HFFc6 (cell line): ENCODE measurements at regions not wholly inside any gene's neighbourhood (a gene's known extent, or its start where the extent isn't known, plus 50 kb on each side); places are given as distances from the start of the nearest gene placed in this dataset.

Experiments
- DNase-seq: peaks from one replicate; pipeline ENCODE4 v3.0.0-alpha.2; 2018
- H3K27ac Mint-ChIP-seq: 2 replicates; pipeline ENCODE4 v1.8.0; 2020; ENCODE audit warnings: mild to moderate bottlenecking, mixed read lengths
- H3K27me3 Mint-ChIP-seq: 2 replicates; pipeline ENCODE4 v1.8.0; 2021; ENCODE audit warnings: mild to moderate bottlenecking, moderate library complexity, mixed read lengths; ENCODE audit not compliant: insufficient read depth
- H3K36me3 Mint-ChIP-seq: 2 replicates; pipeline ENCODE4 v1.8.0; 2021; ENCODE audit warnings: low read depth, mixed read lengths
- H3K4me1 Mint-ChIP-seq: 2 replicates; pipeline ENCODE4 v1.8.0; 2020; ENCODE audit warnings: low read depth, mixed read lengths
- H3K4me3 Mint-ChIP-seq: 2 replicates; pipeline ENCODE4 v1.8.0; 2020; ENCODE audit warnings: mild to moderate bottlenecking, moderate library complexity, mixed read lengths
- H3K9me3 Mint-ChIP-seq: 2 replicates; pipeline ENCODE4 v1.8.0; 2020; ENCODE audit warnings: mild to moderate bottlenecking, mixed read lengths
- CTCF ChIP-seq: fragments of 200-600 bp; sonication (generic); IDR thresholded peaks from 2 replicates; pipeline ENCODE4 v1.5.0; 2021; ENCODE audit warnings: antibody characterized with exemption, mild to moderate bottlenecking

GRCh38 chr10:36183056-36183455, 541.0 kb upstream of the FZD8 start:
- H3K4me1 Mint-ChIP-seq: no peaks in the 10 kb centered on the region
- TF ChIP-seq CTCF: no peak
- DNase-seq: no peak
- 0 out of 2 replicates have a peak, but pooled peaks cover 5% of the 10 kb centered on the region for H3K36me3 Mint-ChIP-seq
- no peaks in the 10 kb centered on the region for H3K27me3 Mint-ChIP-seq
- H3K27ac Mint-ChIP-seq: no peak overlapping the region
- H3K4me3 Mint-ChIP-seq: no peak overlapping the region
- H3K9me3 Mint-ChIP-seq: peaks cover 17% of the 10 kb centered on the region

GRCh38 chr10:36182606-36183005, 540.5 kb upstream of the FZD8 start:
- H3K9me3 Mint-ChIP-seq: peaks cover 17% of the 10 kb centered on the region
- DNase-seq: no peak
- 0 out of 2 replicates have a peak, but pooled peaks cover 5% of the 10 kb centered on the region for H3K36me3 Mint-ChIP-seq
- TF ChIP-seq CTCF: no peak
- no peak overlapping the region for H3K4me3 Mint-ChIP-seq
- H3K4me1 Mint-ChIP-seq: no peaks in the 10 kb centered on the region
- H3K27me3 Mint-ChIP-seq: no peaks in the 10 kb centered on the region
- H3K27ac Mint-ChIP-seq: no peak overlapping the region

GRCh38 chr10:36182179-36182566, 540.1 kb upstream of the FZD8 start:
- Mint-ChIP-seq H3K27me3 (no peaks in the 10 kb centered on the region), H3K4me1 (no peaks in the 10 kb centered on the region), H3K27ac (no peak overlapping the region), H3K36me3 (0 out of 2 replicates have a peak, but pooled peaks cover 5% of the 10 kb centered on the region), H3K4me3 (no peak overlapping the region), H3K9me3 (peaks cover 17% of the 10 kb centered on the region)
- TF ChIP-seq CTCF: no peak
- no peak for DNase-seq

GRCh38 chr10:36181426-36182178, 539.5 kb upstream of the FZD8 start:
- Mint-ChIP-seq H3K4me1 (no peaks in the 10 kb centered on the region), H3K9me3 (peaks cover 17% of the 10 kb centered on the region), H3K27ac (no peak overlapping the region), H3K4me3 (no peak overlapping the region), H3K27me3 (no peaks in the 10 kb centered on the region), H3K36me3 (0 out of 2 replicates have a peak, but pooled peaks cover 5% of the 10 kb centered on the region)
- no peak for DNase-seq
- no peak for TF ChIP-seq CTCF

- TF ChIP-seq CTCF: no peak
- DNase-seq: no peak
- Mint-ChIP-seq H3K9me3 (peaks cover 3% of the 10 kb centered on the region), H3K27ac (no peak overlapping the region), H3K27me3 (no peaks in the 10 kb centered on the region; the same call in 1 of the 2 replicates), H3K4me3 (no peak overlapping the region), H3K4me1 (no peaks in the 10 kb centered on the region), H3K36me3 (no peaks in the 10 kb centered on the region)
These were observed 536.5 kb upstream of the FZD8 start for GRCh38 chr10:36178616-36179015.
